DOHH2 (cell line): ENCODE measurements at regions not wholly inside any gene's neighbourhood (a gene's known extent, or its start where the extent isn't known, plus 50 kb on each side); places are given as distances from the start of the nearest gene placed in this dataset.

ENCODE experiments used
- CTCF ChIP-seq: fragments of 200-600 bp; sonication (generic); IDR thresholded peaks from one replicate; pipeline ENCODE4 v1.5.1; 2014; ENCODE audit warnings: antibody characterized with exemption, mild to moderate bottlenecking, low read depth, low read length; ENCODE audit not compliant: poor library complexity, severe bottlenecking
- EZH2phosphoT487 ChIP-seq: fragments of 200-600 bp; sonication (generic); IDR thresholded peaks from 2 replicates; pipeline ENCODE4 v1.6.1; 2017; ENCODE audit warnings: borderline replicate concordance, mild to moderate bottlenecking, antibody characterized with exemption, low read length, moderate library complexity, mixed read lengths

DNA sequence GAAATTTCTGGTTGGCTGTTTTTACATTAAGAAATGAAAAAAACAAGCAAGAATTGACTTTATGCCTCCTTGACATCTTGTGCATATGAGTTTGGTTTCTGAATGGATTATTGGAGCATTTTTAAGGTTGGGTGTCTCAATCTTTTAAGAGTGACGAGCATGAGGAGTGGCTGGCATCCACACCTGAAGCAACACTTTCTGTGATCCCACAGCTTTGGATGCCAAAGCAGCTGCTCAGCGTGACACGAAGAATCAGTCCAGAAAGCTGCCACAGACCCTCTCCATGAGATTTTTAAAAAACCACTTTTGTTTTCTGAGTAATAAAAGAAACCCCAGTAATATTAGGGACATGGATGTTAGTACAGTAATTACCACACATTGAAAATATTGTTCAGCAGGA, 154.5 kb downstream of the KLF13 start:
- TF ChIP-seq CTCF (no peak), EZH2phosphoT487 (no peak)
